IPS-11a (cell line): ENCODE measurements at regions not wholly inside any gene's neighbourhood (a gene's known extent, or its start where the extent isn't known, plus 50 kb on each side); places are given as distances from the start of the nearest gene placed in this dataset.

Source experiments
- H3K4me3 ChIP-seq: one replicate; pipeline ENCODE4 v1.5.1; 2013; ENCODE audit warnings: low read depth, low read length, control low read depth

GRCh38 chr20:57013217-57013616, 253.2 kb downstream of the BMP7 start:
- no peak overlapping the region for H3K4me3 ChIP-seq

GRCh38 chr20:57013741-57014140, 252.7 kb downstream of the BMP7 start:
- peak overlapping the region; percentile 18 for H3K4me3 ChIP-seq

- no peak overlapping the region for H3K4me3 ChIP-seq
These were observed 246.1 kb downstream of the BMP7 start for GRCh38 chr20:57020364-57020763.

GRCh38 chr20:57022306-57022705, 244.1 kb downstream of the BMP7 start:
- H3K4me3 ChIP-seq = no peak overlapping the region

GRCh38 chr20:57023007-57023406, 243.4 kb downstream of the BMP7 start:
- no peak overlapping the region for H3K4me3 ChIP-seq

- H3K4me3 ChIP-seq = no peak overlapping the region
These were observed 242.4 kb downstream of the BMP7 start for GRCh38 chr20:57023997-57024396.

GRCh38 chr20:57024849-57025248, 241.6 kb downstream of the BMP7 start:
- H3K4me3 ChIP-seq = no peak overlapping the region

GRCh38 chr20:57025261-57025660, 241.2 kb downstream of the BMP7 start:
- H3K4me3 ChIP-seq = no peak overlapping the region

GRCh38 chr20:57025666-57026224, 240.7 kb downstream of the BMP7 start:
- H3K4me3 ChIP-seq = no peak overlapping the region

GRCh38 chr20:57027777-57028176, 238.7 kb downstream of the BMP7 start:
- no peak overlapping the region for H3K4me3 ChIP-seq

- H3K4me3 ChIP-seq = no peak overlapping the region
These were observed 235.5 kb downstream of the BMP7 start for GRCh38 chr20:57030611-57031600.

- H3K4me3 ChIP-seq = no peak overlapping the region
These were observed 234.5 kb downstream of the BMP7 start for GRCh38 chr20:57031867-57032355.

- no peak overlapping the region for H3K4me3 ChIP-seq
These were observed 233.6 kb downstream of the BMP7 start for GRCh38 chr20:57032847-57033246.

- no peak overlapping the region for H3K4me3 ChIP-seq
These were observed 232.4 kb downstream of the BMP7 start for GRCh38 chr20:57034001-57034400.

GRCh38 chr20:57037689-57038088, 228.8 kb downstream of the BMP7 start:
- H3K4me3 ChIP-seq = no peak overlapping the region

GRCh38 chr20:57038608-57039440, 227.6 kb downstream of the BMP7 start:
- no peak overlapping the region for H3K4me3 ChIP-seq

- no peak overlapping the region for H3K4me3 ChIP-seq
These were observed 226.0 kb downstream of the BMP7 start for GRCh38 chr20:57040466-57040865.

- no peak overlapping the region for H3K4me3 ChIP-seq
These were observed 225.5 kb downstream of the BMP7 start for GRCh38 chr20:57040924-57041323.

GRCh38 chr20:57043091-57043490, 223.3 kb downstream of the BMP7 start:
- no peak overlapping the region for H3K4me3 ChIP-seq

- no peak overlapping the region for H3K4me3 ChIP-seq
These were observed 222.7 kb downstream of the BMP7 start for GRCh38 chr20:57043669-57044268.
